ENCODE measurements at regions not wholly inside any gene's neighbourhood (a gene's known extent, or its start where the extent isn't known, plus 50 kb on each side); places are given as distances from the start of the nearest gene placed in this dataset.

DNA sequence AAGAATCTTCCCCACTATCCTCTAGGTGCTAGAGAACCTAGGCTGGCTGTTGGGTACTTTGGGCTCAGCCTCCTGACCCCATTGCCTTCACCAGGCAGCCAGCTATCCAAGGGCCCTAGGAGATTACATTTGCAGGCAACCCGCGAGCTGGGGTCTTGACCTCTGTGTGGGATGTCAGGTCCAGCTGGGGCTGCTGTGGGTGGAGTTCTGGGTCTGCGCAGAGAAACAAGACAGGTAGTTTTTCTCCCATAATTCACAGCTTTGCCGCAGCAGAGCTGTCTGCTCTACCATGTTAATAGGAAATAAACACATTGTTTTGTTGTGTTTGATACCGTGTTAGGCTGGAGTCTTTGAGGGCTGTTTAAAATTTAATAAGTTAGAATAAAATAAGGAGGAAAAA is 142.8 kb upstream of the PLET1 start:
- Histone ChIP-seq H3K4me3 (no peak overlapping the region), H3K27ac (no peak overlapping the region), H3K9me3 (no peaks in the 10 kb centered on the region), H3K36me3 (no peaks in the 10 kb centered on the region), H3K27me3 (peaks cover 0 to 9% of the 10 kb centered on the region in 2 donors), H3K4me1 (no peaks in the 10 kb centered on the region)
- no peak for DNase-seq
- TF ChIP-seq, protein P1, sequence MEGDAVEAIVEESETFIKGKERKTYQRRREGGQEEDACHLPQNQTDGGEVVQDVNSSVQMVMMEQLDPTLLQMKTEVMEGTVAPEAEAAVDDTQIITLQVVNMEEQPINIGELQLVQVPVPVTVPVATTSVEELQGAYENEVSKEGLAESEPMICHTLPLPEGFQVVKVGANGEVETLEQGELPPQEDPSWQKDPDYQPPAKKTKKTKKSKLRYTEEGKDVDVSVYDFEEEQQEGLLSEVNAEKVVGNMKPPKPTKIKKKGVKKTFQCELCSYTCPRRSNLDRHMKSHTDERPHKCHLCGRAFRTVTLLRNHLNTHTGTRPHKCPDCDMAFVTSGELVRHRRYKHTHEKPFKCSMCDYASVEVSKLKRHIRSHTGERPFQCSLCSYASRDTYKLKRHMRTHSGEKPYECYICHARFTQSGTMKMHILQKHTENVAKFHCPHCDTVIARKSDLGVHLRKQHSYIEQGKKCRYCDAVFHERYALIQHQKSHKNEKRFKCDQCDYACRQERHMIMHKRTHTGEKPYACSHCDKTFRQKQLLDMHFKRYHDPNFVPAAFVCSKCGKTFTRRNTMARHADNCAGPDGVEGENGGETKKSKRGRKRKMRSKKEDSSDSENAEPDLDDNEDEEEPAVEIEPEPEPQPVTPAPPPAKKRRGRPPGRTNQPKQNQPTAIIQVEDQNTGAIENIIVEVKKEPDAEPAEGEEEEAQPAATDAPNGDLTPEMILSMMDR (IDR thresholded peaks at IDR 0.05), result no peak
- intact Hi-C loops (cut with DNase I), result no loop called here
- ATAC-seq, result no peak

DNA sequence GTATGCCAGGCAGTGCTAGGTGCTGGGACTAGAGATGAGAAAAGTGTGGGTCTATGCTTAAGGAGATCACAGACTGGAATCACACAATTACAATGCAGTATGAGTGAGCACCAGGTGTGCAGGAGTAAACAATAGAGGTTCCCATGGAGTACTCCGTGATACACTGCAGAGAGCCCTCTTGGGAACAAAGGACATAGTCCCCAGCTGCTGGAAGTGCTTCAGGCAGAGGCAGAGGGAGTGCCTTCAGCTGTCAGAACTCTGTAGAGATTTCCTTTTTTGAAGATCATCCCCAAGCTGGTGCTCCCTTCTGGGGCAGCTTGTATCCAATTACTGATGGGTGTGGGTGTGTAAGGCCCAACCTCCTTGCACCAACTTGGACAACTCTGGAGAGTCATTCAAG is 143.5 kb upstream of the PLET1 start:
- no peaks in the 10 kb centered on the region for H3K4me1 ChIP-seq
- no peaks in the 10 kb centered on the region for H3K36me3 ChIP-seq
- no peak overlapping the region for H3K27ac ChIP-seq
- intact Hi-C loops (cut with DNase I), result no loop called here
- H3K27me3 ChIP-seq, result peaks cover 0 to 9% of the 10 kb centered on the region in 2 donors
- TF ChIP-seq, protein P1 (IDR thresholded peaks at IDR 0.05), result no peak
- H3K9me3 ChIP-seq, result no peaks in the 10 kb centered on the region
- ATAC-seq, result no peak
- no peak for DNase-seq
- no peak overlapping the region for H3K4me3 ChIP-seq

DNA sequence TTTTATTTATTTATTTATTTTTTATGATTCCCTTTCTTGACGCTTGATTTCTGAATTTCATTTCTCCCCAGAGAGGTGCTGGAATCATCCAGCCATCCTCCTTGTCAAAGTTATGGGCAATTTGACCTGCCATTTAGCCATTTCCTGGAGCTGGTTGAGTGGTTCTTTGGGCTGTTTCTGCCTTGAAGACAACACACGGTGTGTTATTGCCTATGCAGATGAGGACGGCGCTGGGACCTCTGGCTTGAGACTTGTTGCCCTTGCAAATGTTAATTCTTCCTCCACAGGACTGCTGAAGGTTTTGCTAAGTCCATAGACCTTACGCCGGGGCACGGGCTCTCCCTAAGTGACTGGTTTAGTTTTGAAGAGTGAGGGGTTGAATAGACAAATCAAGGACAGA is 147.9 kb upstream of the PLET1 start:
- ATAC-seq (no peak), DNase-seq (no peak)
- Histone ChIP-seq H3K27me3 (peaks cover 0 to 9% of the 10 kb centered on the region in 2 donors), H3K9me3 (peaks cover 0 to 2% of the 10 kb centered on the region in 2 donors), H3K27ac (no peak overlapping the region), H3K4me1 (no peaks in the 10 kb centered on the region), H3K36me3 (no peaks in the 10 kb centered on the region), H3K4me3 (no peak overlapping the region)
- intact Hi-C loops (cut with DNase I), result no loop called here
- TF ChIP-seq, protein P1 (IDR thresholded peaks at IDR 0.05), result no peak

DNA sequence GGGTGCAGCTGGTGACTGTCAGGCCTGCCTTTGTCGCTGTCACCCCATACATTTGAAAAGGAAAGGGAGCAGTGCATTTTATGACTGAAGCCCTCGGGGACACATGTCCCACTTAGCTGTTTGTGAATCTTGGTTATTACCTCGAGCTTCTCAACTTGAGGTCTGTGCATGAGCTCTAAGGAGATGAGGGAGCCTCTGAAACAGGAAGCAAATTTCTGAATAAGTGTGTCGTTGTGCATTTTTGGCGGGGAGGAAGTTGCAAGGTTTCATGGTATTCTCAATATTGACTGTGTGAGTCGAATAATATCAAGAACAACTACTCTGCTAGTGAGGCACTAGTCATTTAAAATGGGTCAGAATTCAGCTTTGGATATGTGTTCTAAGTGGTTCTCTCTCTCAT is 149.7 kb upstream of the PLET1 start:
- H3K27me3 ChIP-seq, result peaks cover 0 to 9% of the 10 kb centered on the region in 2 donors
- no peaks in the 10 kb centered on the region for H3K4me1 ChIP-seq
- H3K9me3 ChIP-seq, result peaks cover 0 to 7% of the 10 kb centered on the region in 2 donors
- ATAC-seq (no peak), DNase-seq (no peak)
- no peak overlapping the region for H3K4me3 ChIP-seq
- TF ChIP-seq, protein P1 (IDR thresholded peaks at IDR 0.05), result no peak
- H3K27ac ChIP-seq, result no peak overlapping the region
- intact Hi-C loops (cut with DNase I), result no loop called here
- no peaks in the 10 kb centered on the region for H3K36me3 ChIP-seq

DNA sequence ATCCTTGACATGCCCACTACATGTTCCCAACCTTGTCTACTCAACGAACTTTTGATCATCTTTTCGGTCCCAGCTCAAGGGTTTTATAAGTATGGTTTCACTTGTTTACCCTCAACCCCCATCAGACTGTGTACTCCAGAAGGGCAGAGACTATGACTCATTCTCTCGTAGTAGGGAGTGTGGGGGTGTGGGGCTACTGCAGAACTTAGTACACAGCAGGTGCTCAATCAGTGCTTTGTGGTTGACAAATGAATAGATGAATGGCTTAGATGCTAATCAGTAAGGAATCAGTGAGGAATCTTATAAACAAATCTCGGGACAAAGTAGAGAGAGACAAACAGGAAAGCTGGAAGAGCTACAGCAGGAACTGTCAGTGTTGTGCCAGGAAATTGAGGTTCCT is 151.7 kb upstream of the PLET1 start:
- Histone ChIP-seq H3K4me3 (no peak overlapping the region), H3K36me3 (no peaks in the 10 kb centered on the region), H3K9me3 (peaks cover 0 to 7% of the 10 kb centered on the region in 2 donors), H3K27me3 (peaks cover 0 to 9% of the 10 kb centered on the region in 2 donors), H3K27ac (no peak overlapping the region), H3K4me1 (no peaks in the 10 kb centered on the region)
- peak; percentile 83 for ATAC-seq
- no peak for DNase-seq
- intact Hi-C loops (cut with DNase I), result no loop called here
- TF ChIP-seq, protein P1 (IDR thresholded peaks at IDR 0.05), result no peak
